GM15510 (cell line): ENCODE measurements at regions not wholly inside any gene's neighbourhood (a gene's known extent, or its start where the extent isn't known, plus 50 kb on each side); places are given as distances from the start of the nearest gene placed in this dataset.

Experiments used
- POLR2A ChIP-seq: IDR thresholded peaks from 3 replicates; pipeline ENCODE4 v1.6.1; 2011; ENCODE audit warnings: borderline replicate concordance; ENCODE audit not compliant: insufficient read length; ENCODE audit errors: extremely low read depth

GRCh38 chr6:169979873-169980432 is 228.5 kb downstream of the ERMARD start:
- no peak for TF ChIP-seq POLR2A

DNA sequence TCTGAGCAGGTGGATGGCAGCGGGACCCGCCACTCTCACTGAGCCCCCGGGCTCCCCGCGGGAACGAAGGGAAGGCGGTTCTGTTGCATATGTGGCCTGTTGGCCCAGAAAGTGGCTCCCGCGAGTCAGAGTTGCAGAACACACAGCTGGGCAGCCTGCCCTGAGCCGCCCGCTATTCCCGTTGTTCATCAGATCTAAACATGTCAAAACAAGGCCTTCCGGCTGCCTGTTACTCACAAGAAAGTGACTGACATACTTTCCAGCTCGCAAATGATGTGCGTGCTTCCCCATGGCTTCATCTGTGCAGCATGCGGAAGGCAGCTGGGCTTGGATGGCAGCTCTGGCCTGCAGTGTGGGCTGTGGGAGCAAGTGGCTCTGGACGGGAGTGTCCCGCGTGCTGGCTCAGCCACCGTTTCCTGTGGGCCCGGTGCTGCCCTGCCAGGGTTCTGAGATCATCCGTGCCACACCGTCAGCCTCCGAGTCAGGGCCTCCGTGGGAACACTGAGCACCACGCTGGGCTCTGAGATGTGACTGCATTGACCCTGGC is 227.3 kb downstream of the ERMARD start:
- TF ChIP-seq POLR2A = no peak

DNA sequence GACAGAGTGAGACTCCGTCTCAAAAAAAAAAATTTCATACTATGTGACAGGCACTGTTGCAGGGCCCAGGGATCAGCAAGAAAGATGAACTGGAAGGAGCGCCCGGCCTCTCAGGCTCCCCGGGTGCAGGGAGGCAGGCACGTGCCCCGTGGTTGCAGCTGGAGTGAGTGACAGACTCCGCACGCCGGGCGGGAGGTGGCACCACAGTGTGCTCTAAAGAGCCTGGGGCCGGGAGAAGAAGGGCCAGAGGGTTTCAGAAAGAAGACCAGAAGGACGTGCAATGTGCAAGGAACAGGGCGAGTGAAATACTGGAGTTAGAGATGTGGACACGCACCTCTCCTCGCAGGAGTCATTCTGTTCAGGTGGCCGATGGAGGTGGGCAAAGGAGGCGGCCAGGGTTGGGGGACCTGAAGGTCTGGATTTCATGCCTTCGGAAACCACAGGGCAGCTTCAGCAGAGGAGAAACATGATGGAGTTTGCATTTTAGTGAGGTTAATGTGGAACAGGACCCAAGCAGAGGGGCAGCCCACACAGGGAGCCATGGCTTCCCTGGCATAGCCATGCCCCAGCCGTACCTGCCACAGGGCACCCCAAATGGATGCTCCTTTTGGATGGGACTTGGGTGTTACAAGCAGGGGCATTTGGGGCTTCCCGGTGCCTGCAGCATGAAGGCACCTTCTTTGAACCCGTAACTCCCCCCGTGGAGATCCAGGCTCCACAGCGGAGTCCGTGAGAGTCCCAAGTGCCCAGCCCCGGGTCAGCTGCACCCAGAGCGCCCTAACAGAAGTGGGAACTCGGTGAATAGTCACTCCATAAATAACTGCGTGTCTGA is 226.2 kb downstream of the ERMARD start:
- no peak for TF ChIP-seq POLR2A

DNA sequence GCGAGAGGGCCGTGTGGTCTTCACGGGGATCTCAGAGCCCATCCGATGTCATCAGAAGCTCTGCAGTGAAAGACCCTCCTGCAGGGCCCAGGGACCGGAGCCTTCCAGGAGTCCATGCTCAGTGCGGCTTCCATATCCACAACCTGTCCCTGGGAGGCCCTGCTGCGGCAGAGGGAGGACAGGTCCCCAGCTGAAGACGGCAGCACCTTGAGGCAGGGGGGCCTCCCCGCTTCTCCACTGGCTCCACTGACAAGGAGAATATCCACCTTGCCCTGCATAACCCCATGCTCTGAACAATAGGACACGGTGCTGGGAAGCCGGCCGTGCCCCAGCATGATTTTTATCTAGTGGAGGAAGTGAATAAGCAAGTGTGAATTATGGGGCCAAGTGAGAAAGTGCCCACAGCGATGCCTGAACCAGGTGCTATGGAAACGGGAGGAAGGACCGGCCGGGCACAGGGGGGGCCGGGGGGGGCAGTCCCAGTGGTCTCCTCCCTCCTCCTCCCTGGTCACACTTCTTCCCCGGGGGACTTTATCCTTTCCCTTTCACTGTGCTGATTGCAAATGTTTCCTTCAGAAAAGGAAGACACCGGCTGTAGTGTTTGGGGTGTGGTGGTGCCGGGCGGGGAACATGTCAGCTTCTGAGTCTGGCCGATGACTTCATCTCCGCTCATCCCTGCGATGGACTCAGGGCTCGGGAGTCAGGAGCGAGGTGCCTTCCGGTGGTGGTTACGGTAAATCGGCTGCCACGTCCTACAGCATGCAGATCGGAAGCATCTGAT is 225.1 kb downstream of the ERMARD start:
- TF ChIP-seq POLR2A = no peak

DNA sequence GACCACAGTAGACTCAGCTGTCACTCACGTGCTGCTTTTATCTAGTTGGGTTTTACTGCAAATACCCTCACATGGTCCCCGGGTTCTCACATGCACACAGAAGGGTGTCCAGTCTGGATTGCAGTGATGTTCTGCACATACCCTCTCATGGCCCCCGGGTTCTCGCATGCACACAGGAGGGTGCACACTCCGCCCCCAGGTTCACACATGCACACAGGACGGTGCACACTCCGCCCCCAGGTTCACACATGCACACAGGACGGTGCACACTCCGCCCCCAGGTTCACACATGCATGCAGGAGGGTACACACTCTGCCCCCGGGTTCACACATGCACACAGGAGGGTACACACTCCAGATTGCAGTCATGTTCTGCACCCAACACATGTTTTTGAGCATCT is 224.3 kb downstream of the ERMARD start:
- no peak for TF ChIP-seq POLR2A

- no peak for TF ChIP-seq POLR2A
Measured at GRCh38 chr6:169975286-169975685, 223.9 kb downstream of the ERMARD start.

DNA sequence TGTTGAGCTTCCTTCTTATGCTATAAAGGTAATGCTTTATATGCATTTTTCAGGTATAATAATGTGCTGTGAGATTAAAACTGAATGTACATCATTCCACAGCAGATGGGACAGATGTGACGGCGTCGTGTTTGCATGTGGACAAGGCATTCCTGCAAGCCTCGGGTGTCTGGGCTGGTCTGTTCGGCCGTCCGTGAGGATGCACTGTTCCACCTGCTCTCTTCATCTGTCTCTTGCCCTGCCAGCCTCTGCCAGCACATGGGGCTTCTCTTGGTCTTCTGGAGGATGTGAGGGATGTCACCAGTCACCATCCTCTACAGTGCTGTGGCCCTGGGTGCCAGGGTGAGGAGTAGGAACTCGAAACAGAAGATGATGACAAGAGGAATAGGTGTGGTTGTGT is 223.2 kb downstream of the ERMARD start:
- no peak for TF ChIP-seq POLR2A

DNA sequence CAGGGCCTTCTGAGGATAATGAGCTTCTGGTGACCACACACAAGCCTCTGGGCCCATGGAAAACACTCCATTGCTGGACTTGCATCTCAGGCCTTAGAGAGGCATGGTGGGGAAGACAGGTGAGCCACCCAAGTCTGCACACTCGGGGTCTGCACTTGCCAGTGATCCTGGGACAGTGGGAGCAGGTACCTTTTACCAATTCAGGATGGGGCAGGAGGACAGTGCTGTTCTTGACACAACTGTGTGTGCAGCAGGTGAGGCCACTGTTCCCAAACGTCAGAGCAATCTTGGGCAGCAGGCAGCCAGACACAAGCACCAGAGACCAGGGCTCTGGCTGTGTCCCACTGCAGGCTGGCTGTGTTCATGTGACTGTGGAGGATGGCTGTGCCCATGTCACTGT is 221.3 kb downstream of the ERMARD start:
- no peak for TF ChIP-seq POLR2A

- TF ChIP-seq POLR2A = no peak
Measured at GRCh38 chr6:169972101-169972651, 220.8 kb downstream of the ERMARD start.

GRCh38 chr6:169971081-169971861 is 219.8 kb downstream of the ERMARD start:
- TF ChIP-seq POLR2A = no peak

DNA sequence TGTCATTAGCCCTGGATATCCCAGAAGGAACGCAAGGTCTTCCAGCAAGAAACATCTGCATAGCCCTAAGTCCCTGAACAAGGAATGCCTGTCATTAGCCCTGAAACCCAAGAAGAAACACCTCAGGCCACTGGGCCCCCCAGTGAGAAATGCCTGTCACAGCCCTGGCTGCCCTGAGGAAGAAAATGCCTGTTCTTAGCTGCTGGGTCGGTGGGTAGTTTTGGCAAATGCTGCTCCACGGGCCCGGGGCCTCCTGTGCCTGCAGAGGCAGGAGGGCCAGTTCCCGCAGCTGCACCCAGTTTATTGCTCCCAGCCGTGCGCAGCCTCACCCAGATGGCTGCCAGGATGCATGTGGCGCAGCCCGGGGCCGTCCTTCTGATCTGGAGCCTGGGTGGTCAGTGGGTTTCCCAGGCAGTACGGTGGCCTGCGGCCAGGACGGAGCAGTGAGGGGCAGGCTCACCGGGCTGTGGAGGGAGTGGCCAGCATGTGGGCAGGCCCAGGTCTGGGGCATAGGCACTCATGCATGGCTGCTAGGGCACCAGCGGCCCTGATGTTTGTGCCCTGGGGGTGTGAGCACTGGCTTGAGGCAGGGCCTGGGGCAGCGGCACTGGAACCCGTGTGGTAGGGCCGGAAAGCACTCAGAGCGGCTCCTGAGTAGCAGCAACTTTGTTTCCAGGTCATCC is 219.0 kb downstream of the ERMARD start:
- TF ChIP-seq POLR2A = no peak

DNA sequence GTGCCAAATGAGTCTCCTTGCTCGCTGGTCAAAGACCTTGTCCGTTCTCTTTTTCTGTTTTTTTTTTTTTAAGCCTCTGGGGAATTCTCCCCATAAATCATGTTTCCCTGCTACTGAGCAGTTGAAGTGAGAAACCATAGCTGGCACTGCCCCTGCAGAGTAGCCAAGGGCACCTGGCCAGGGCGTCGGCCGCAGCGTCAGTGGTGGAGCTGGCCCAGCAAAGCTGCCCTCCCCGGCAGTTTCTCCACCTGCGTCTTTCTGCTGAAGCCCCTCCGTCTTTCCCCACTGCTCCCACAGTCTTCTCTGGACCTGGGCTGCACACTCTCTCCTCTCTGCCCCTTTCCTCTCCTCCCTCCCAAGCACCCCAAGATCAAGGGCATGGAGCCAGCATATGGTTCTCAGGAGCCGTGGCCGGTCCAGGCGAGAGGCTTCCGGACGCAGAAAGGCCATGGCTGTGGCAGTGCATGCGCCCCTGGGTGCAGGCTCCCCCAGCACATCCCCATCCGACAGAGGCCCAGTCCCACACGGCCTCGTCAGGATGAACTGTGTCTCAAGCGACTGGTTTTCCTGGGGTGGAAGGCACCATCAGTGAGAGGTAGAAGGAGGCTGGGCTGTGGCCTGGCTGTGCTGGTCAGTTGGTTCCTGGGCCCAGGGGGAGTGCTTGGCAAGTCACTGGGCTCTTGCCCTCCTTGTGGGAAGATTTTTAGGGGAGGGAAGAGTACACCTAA is 218.1 kb downstream of the ERMARD start:
- TF ChIP-seq POLR2A = no peak
